ENCODE measurements at regions not wholly inside any gene's neighbourhood (a gene's known extent, or its start where the extent isn't known, plus 50 kb on each side); places are given as distances from the start of the nearest gene placed in this dataset.
A peak's percentile ranks its signal among the peaks of the same experiment; 100 is the strongest.
"Not testable (repeated sequence)": the region's sequence is repeated elsewhere in the genome, so short reads cannot be mapped to it uniquely, and the experiment has no call there.

DNA sequence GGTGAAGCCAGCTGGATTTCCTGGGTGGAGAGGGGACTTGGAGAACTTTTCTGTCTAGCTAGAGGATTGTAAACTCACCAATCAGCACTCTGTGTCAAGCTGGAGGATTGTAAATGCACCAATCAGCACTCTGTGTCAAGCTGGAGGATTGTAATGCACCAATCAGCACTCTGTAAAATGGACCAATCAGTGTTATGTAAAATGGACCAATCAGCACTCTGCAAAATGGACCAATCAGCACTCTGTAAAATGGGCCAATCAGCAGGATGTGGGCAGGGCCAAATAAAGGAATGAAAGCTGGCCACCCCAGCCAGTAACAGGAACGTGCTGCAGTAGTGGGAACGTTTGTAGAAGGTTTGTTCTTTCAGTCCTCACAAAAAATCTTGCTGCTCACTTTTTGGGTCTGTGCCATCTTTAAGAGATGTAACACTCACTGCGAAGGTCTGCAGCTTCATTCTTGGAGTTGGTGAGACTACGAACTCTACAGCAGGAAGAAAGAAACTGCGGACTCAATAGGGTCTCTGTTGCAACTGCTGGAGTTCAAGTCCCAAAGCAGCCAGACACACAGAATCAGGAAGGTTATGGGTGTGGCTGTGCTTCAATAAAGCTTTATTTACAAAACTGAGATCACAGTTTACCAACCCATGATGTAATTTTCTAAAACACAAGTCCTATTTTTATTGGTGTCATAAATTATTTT is 145.7 kb upstream of the ERCC6L2 start:
- no peak for DNase-seq

DNA sequence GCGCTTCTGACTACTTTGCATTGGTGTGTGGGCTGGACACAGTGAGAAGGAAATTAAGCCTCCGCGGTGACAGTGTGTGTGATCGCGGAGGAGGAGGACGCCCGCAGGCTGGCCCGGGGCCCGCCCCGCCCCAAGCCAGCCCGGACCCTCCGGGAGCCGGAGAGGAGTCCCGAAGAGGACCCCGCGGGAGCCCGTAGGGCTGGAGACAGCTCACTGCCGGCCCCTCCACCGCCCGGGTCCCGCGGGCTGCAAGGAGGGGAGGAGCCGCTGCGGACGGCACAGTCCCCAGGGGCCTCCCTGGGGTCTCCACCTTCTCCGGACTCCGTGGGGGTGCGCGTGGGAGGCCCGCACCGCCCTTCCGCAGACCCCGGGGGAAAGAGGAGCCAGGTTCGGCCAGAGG is 146.4 kb upstream of the ERCC6L2 start:
- no peak for DNase-seq

- no peak for DNase-seq
Measured at GRCh38 chr9:95727947-95728520, 147.5 kb upstream of the ERCC6L2 start.

DNA sequence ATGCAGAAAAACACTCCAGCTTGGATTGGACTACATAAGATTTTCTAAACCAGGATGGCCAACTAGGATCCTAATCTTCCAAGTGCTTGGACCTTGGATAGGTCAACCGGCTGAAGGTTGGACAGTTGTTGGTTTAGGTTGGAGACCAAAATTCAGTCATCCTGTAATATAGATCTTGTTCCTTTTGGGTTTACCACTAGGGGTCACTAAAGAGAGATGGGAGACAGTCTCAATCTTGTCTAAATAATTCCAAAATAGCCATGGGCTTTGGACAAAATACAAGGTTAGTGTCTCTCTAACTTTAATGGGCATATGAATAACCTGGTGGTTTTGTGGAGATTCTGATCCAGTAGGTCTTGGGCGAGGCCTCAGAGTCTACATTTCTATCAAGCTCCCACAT is 148.7 kb upstream of the ERCC6L2 start:
- DNase-seq, result peak in 1 of 5 donors; percentile 25

GRCh38 chr9:95725045-95725444 is 150.4 kb upstream of the ERCC6L2 start:
- DNase-seq, result no peak

- peak; percentile 30 to 93 (median 54) for DNase-seq
Measured at GRCh38 chr9:95724253-95724991, 151.1 kb upstream of the ERCC6L2 start.

- no peak for DNase-seq
Measured at GRCh38 chr9:95722141-95722540, 153.3 kb upstream of the ERCC6L2 start.

DNA sequence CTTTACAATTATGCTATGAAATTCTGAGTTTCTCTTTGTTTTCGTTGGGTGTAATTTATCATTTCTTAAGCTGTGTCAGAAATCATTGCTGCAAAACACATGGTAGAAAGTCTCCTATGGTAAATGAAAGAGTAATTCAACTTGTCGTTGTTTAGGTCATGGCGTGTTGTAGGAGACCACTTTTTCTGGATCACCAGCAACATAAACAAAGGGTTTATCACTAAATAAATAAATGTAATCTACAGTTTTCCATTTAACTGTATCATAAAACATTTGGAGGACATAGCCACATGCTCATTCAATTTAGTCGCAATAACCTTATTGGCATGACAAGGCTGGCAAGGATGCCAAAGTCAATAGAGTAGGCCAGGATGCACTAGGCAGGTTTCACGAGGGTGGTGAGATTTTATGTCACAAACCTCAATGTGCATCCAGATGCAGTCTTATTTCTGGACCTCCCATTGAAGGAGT is 154.4 kb upstream of the ERCC6L2 start:
- no peak for DNase-seq

GRCh38 chr9:95720496-95720895 is 155.0 kb upstream of the ERCC6L2 start:
- DNase-seq, result no peak

- DNase-seq, result no peak
Measured at GRCh38 chr9:95719354-95719753, 156.1 kb upstream of the ERCC6L2 start.

DNA sequence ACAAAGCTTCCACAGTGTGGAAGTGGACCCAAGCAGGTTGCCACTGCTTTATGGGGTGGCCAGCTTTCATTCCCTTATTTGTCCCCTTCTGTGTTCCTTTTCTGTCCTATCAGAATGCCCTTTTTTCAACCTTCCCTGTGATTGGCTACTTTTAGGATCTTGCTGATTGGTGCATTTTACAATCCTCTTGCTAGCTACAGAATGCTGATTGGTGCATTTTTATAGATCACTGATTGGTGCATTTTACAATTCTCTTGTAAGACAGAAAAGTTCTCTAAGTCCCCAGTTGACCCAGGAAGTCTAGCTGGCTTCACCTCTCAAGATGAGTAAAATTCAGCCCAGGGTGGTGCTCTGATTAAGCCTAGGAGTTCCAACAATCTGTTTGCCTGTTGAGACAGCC is 157.2 kb upstream of the ERCC6L2 start:
- DNase-seq, result no peak

- DNase-seq, result no peak
Measured at GRCh38 chr9:95715868-95716435, 159.5 kb upstream of the ERCC6L2 start.

- no peak for DNase-seq
Measured at GRCh38 chr9:95710446-95710845, 165.0 kb upstream of the ERCC6L2 start.

DNA sequence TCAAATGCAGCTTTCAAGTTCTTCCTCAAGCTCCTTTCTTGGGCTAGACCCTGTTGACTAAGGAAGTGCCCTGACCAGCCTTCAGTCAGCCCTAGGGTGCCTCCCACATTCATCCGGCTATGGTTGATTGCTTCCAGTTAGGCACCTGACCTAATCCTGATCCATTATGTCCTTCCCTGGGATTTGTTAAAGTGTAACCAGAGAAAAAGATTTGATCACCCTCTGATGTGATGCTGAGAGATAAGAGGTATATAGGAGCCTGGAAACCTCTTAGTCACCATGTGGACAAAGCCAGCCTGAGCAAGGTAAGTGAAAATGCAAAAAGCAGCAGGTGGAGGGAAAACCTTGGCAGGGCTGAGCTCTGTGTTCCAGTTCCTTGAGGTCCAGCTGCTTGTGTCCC is 178.8 kb upstream of the ERCC6L2 start:
- DNase-seq, result no peak

GRCh38 chr9:95691435-95691834 is 174.7 kb upstream of the PTCH1 start:
- no peak for DNase-seq

GRCh38 chr9:95689669-95690068 is 172.9 kb upstream of the PTCH1 start:
- DNase-seq, result no peak

DNA sequence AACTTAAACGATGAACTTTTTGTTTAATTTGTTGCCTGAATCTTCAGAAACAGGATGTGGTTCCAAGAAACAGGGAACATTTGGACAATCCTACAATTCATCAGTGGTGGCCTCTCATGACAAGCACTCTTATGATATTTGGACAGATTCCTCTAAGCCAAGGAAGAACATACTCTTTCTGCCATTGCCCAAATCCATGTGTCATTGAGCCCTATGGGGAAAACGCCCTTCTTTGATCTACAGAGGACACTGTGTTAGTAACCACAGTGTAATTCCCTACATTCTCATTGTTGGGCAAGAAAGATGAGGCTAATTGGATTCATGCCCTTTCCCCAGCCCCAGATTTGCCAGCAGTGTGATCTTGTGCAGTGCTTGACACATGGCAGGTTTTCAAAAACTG is 167.7 kb upstream of the PTCH1 start:
- no peak for DNase-seq

- not testable (repeated sequence) for DNase-seq
Measured at GRCh38 chr9:95680306-95680705, 163.5 kb upstream of the PTCH1 start.

DNA sequence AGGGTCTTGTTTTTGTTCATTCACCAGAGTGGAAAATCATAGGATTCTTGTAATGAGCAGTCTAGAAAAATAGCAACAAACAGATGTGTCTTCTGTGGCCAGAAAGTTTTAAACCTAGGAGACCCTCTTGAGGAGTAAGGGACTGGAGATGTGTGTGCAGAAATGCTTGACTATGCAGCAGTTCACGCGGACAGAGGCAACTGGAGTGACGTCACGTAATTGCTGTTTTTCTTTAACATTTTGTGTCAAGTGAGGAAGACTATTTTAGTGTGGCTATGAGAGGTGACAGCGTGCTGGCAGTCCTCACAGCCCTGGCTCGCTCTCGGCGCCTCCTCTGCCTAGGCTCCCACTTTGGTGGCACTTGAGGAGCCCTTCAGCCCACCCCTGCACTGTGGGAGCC is 163.1 kb upstream of the PTCH1 start:
- DNase-seq, result no peak

GRCh38 chr9:95678759-95679158 is 162.0 kb upstream of the PTCH1 start:
- no peak for DNase-seq

GRCh38 chr9:95670122-95670521 is 153.4 kb upstream of the PTCH1 start:
- DNase-seq, result no peak

DNA sequence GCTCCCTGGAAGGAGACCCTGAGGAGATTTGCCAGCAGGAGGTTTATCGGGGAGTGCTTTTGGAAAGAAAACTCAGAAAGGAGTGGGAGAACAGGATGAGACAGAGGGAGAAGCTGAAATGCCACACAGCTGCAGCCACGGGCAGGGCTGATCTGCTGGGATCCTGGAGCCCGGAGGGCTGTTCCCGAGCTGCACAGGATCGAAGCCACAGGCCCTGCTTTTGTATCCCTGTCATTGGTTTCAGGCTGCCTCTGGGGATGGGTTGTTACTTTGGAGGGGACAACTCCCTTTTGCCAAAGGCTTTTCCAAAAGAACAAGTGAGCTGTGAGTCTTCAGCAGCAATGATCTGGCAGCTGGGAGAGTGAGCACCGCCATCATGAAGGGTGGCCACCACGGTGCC is 152.5 kb upstream of the PTCH1 start:
- no peak for DNase-seq

DNA sequence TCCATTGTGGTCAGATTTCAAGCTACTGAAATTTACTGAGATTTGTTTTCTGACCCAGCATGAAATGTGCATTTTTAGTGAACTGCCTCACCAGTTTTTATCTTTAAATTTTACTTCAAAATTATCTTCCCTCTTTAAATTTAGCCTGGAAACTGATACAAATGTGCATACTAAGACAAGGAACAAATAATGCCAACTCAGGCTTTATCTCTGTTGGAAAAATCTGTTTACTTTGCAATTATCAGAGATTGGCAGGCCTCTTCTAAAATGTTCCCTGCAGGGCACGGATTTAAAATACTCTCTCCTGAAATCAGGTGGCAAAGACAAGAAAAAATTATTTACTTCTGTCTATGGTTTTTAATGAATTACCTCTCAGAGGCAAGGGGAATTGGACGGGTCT is 151.0 kb upstream of the PTCH1 start:
- no peak for DNase-seq

DNA sequence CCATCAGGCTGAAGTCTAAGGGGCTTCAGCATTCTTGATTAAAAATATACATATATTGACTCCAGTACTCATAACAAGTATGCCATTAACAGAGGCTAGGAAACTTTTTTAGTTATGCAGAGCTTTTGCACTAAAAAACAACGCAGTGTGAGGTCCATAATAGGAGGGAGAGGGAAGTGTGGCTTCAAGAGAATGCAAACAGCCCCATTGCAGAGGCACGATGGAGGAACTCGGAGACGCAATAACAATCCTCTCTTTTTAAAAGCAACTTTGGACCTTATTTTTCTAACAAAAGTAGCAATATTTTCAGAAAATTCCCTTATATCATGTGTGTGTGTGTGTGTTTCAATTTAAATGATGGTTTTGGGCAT is 150.0 kb upstream of the PTCH1 start:
- no peak for DNase-seq
